ENCODE measurements at regions not wholly inside any gene's neighbourhood (a gene's known extent, or its start where the extent isn't known, plus 50 kb on each side); places are given as distances from the start of the nearest gene placed in this dataset.
"Not testable (repeated sequence)": the region's sequence is repeated elsewhere in the genome, so short reads cannot be mapped to it uniquely, and the experiment has no call there.

DNA sequence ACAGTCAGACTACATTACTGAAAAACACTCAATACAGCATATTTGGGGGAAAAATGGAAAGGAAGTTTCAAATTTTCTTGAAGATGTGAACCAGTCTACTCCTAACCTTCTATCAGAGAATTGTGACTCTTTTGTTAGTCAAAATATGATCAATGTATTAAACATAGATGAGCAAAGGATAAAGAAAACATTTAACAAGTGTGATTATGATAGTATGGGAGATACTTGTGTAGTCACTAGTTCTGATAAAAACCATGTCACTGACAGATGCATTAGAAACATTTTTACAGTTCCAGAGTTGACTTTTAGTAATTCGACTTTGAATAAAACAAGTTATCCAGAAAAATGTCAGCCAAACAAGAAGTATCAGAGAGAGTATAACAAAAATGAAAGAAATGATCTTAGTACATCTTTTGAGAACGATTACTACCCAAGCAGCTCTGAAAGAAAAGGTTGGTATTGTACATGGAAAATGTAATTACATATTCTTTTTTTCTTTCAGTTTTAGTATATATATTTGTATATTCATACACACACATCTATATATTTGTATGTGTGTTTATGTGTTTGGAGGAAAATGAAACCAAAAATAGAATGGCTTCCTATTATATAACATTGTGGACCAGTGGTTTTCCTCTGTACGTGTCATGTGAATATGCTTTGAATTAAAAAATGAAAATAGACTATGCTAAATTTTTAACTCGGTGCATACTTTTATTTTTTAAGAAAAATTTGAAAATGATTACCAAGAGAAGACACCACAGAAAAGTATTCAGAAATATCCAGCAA is 63.3 kb upstream of the ABCD2 start:
- Histone ChIP-seq H3K9me3 (ENCODE audit: insufficient read depth, low read length) (no peaks in the 10 kb centered on the region), H3K27ac (ENCODE audit: low read length) (no peak overlapping the region), H3K9ac (ENCODE audit: low read length) (no peak overlapping the region), H3K36me3 (replicated peaks; ENCODE audit: low read depth, low read length) (no peaks in the 10 kb centered on the region), H3K4me3 (ENCODE audit: low read length) (no peak overlapping the region), H4K20me1 (ENCODE audit: insufficient read depth, low read length) (no peaks in the 10 kb centered on the region), H2AFZ (ENCODE audit: low read depth, low read length) (no peak overlapping the region), H3K4me1 (ENCODE audit: low read length) (no peaks in the 10 kb centered on the region), H3K27me3 (ENCODE audit: low read depth, low read length) (no peaks in the 10 kb centered on the region), H3K4me2 (ENCODE audit: low read length) (no peak overlapping the region), H3K79me2 (ENCODE audit: low read length) (no peaks in the 10 kb centered on the region)
- TF ChIP-seq EZH2phosphoT487 (IDR thresholded peaks at IDR 0.05; ENCODE audit: low read depth) = no peak
- TF ChIP-seq, protein P1, sequence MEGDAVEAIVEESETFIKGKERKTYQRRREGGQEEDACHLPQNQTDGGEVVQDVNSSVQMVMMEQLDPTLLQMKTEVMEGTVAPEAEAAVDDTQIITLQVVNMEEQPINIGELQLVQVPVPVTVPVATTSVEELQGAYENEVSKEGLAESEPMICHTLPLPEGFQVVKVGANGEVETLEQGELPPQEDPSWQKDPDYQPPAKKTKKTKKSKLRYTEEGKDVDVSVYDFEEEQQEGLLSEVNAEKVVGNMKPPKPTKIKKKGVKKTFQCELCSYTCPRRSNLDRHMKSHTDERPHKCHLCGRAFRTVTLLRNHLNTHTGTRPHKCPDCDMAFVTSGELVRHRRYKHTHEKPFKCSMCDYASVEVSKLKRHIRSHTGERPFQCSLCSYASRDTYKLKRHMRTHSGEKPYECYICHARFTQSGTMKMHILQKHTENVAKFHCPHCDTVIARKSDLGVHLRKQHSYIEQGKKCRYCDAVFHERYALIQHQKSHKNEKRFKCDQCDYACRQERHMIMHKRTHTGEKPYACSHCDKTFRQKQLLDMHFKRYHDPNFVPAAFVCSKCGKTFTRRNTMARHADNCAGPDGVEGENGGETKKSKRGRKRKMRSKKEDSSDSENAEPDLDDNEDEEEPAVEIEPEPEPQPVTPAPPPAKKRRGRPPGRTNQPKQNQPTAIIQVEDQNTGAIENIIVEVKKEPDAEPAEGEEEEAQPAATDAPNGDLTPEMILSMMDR (IDR thresholded peaks at IDR 0.05; ENCODE audit: low read depth, low read length) = no peak

DNA sequence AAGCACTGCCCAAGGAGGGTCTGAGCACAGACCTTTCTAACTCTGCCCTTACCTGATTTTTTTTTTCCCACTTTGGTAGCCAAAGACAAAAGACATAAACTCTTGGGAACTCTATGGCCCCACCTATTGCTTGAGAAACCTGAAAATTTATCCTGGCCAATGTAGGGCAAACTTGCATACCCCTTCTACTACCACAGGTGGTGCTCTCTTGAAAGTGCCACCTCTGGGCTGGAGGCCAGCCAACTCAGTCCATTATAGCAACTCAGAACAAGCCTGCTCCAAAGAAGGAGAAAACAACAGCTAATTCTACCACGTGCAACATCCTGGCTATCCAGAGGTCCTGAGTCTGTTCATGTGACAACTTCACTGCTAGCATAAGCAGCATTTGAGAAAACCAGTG is 55.7 kb upstream of the ABCD2 start:
- no peak overlapping the region for H3K4me2 ChIP-seq (ENCODE audit: low read length)
- no peaks in the 10 kb centered on the region for H3K4me1 ChIP-seq (ENCODE audit: low read length)
- H3K36me3 ChIP-seq (replicated peaks; ENCODE audit: low read depth, low read length) = no peaks in the 10 kb centered on the region
- no peak overlapping the region for H2AFZ ChIP-seq (ENCODE audit: low read depth, low read length)
- no peak overlapping the region for H3K27ac ChIP-seq (ENCODE audit: low read length)
- H3K9me3 ChIP-seq (ENCODE audit: insufficient read depth, low read length) = no peaks in the 10 kb centered on the region
- no peak for TF ChIP-seq EZH2phosphoT487 (IDR thresholded peaks at IDR 0.05; ENCODE audit: low read depth)
- TF ChIP-seq, protein P1 (IDR thresholded peaks at IDR 0.05; ENCODE audit: low read depth, low read length) = no peak
- H3K27me3 ChIP-seq (ENCODE audit: low read depth, low read length) = no peaks in the 10 kb centered on the region
- H3K9ac ChIP-seq (ENCODE audit: low read length) = no peak overlapping the region
- H3K79me2 ChIP-seq (ENCODE audit: low read length) = no peaks in the 10 kb centered on the region
- H4K20me1 ChIP-seq (ENCODE audit: insufficient read depth, low read length) = no peaks in the 10 kb centered on the region
- no peak overlapping the region for H3K4me3 ChIP-seq (ENCODE audit: low read length)

DNA sequence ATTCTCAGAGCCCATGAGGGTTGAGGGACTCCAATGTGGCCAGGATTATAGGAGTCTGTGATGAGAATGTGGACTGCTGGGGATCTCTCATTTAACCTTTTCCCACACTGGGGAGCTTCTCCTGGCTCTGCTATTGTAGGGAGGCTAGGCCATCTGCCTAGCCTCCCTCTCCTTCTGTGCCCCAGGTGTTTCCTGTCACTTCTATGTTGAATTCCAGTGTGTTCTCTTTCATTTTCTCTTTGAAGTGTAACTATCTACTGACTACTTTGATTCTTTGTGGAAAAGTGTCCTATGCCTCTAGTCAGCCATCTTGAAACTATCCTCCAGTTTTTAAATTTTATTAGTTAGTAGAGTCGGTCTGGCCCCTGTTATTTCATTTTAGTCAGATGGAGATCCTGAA is 53.4 kb upstream of the ABCD2 start:
- Histone ChIP-seq H4K20me1 (ENCODE audit: insufficient read depth, low read length) (no peaks in the 10 kb centered on the region), H2AFZ (ENCODE audit: low read depth, low read length) (no peak overlapping the region), H3K9ac (ENCODE audit: low read length) (no peak overlapping the region), H3K4me3 (ENCODE audit: low read length) (no peak overlapping the region), H3K79me2 (ENCODE audit: low read length) (no peaks in the 10 kb centered on the region), H3K4me2 (ENCODE audit: low read length) (no peak overlapping the region), H3K27ac (ENCODE audit: low read length) (no peak overlapping the region), H3K4me1 (ENCODE audit: low read length) (no peaks in the 10 kb centered on the region), H3K9me3 (ENCODE audit: insufficient read depth, low read length) (no peaks in the 10 kb centered on the region), H3K36me3 (replicated peaks; ENCODE audit: low read depth, low read length) (no peaks in the 10 kb centered on the region), H3K27me3 (ENCODE audit: low read depth, low read length) (no peaks in the 10 kb centered on the region)
- no peak for TF ChIP-seq EZH2phosphoT487 (IDR thresholded peaks at IDR 0.05; ENCODE audit: low read depth)
- TF ChIP-seq, protein P1 (IDR thresholded peaks at IDR 0.05; ENCODE audit: low read depth, low read length) = no peak

DNA sequence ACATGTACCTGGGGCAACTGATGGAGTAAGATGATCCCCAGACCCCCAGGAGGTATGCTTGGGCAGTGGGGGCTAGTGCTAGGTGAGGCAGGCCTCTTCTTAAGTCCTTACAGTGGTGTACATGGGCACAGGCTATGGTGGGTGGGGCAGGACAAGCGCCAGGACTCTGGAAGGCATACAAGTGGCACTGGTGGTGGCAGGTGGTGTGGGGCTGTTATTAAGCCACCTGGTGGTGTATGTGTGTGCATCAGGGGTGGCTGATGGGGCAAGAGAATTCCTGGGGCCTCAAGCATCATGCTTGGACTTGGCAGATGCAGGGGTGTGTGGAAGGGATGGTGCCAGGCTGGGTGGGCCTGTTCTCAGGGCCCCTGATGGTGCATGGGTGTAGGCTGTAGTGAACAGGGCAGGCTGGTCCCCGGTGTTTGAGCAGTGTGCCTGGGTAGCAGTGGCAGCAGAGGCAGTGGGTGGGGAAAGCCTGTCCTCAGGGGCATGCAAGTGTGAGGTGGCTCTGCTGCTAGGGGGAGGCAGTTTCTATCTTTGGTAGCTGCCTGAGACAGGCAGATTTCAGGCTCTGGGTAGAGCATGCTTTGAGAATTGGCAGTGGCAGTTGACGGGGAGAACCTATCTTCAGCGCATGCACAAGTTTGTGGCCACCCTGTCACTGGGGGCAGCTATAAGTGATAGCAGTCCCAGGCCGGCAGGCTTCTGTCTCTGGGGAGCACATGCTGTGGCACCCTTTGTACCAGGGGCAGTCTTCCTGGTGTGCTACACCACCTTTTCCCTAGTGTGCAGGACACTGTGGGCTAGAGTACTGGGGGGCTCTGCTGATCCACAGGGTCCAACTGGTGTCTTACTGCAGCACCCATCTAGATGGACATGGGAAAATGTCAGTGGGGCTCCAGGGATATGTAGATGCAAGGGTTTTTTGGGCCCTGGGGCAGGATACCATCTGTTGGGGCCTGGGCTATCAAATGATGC is 52.6 kb upstream of the ABCD2 start:
- Histone ChIP-seq H3K4me1 (ENCODE audit: low read length) (no peaks in the 10 kb centered on the region), H4K20me1 (ENCODE audit: insufficient read depth, low read length) (no peaks in the 10 kb centered on the region), H3K4me2 (ENCODE audit: low read length) (no peak overlapping the region), H3K27ac (ENCODE audit: low read length) (no peak overlapping the region), H3K4me3 (ENCODE audit: low read length) (no peak overlapping the region), H3K79me2 (ENCODE audit: low read length) (no peaks in the 10 kb centered on the region), H3K9ac (ENCODE audit: low read length) (no peak overlapping the region), H2AFZ (ENCODE audit: low read depth, low read length) (no peak overlapping the region), H3K36me3 (replicated peaks; ENCODE audit: low read depth, low read length) (no peaks in the 10 kb centered on the region), H3K9me3 (ENCODE audit: insufficient read depth, low read length) (no peaks in the 10 kb centered on the region), H3K27me3 (ENCODE audit: low read depth, low read length) (no peaks in the 10 kb centered on the region)
- no peak for TF ChIP-seq EZH2phosphoT487 (IDR thresholded peaks at IDR 0.05; ENCODE audit: low read depth)
- TF ChIP-seq, protein P1 (IDR thresholded peaks at IDR 0.05; ENCODE audit: low read depth, low read length) = no peak

DNA sequence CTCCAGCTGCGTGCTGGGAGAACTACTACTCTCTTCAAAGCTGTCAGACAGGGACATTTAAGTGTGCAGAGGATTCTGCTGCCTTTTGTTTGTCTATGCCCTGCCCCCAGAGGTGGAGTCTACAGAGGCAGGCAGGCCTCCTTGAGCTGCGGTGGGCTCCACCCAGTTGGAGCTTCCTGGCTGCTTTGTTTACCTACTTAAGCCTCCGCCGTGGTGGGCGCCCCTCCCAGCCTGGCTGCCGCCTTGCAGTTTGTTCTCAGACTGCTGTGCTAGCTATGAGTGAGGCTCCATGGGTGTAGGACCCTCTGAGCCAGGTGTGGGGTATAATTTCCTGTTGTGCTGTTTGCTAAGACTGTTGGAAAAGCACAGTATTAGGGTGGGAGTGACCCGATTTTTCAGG is 49.9 kb upstream of the ABCD2 start:
- H3K4me3 ChIP-seq (ENCODE audit: low read length) = not testable (repeated sequence)

More for the DNA sequence above, 49.9 kb upstream of the ABCD2 start:
- not testable (repeated sequence) for H4K20me1 ChIP-seq (ENCODE audit: insufficient read depth, low read length); H3K4me1 ChIP-seq (ENCODE audit: low read length); H3K9me3 ChIP-seq (ENCODE audit: insufficient read depth, low read length); H2AFZ ChIP-seq (ENCODE audit: low read depth, low read length); H3K27me3 ChIP-seq (ENCODE audit: low read depth, low read length); H3K79me2 ChIP-seq (ENCODE audit: low read length); H3K4me2 ChIP-seq (ENCODE audit: low read length); H3K27ac ChIP-seq (ENCODE audit: low read length); H3K36me3 ChIP-seq (replicated peaks; ENCODE audit: low read depth, low read length); H3K9ac ChIP-seq (ENCODE audit: low read length)

Data from OCI-LY3 (cell line).